ENCODE measurements at regions not wholly inside any gene's neighbourhood (a gene's known extent, or its start where the extent isn't known, plus 50 kb on each side); places are given as distances from the start of the nearest gene placed in this dataset.

- TF ChIP-seq ZFP30 (CRISPR knock-in tag; IDR thresholded peaks at IDR 0.05) = no peak
- TF ChIP-seq ESRRG (CRISPR knock-in tag; IDR thresholded peaks at IDR 0.05) = no peak
- TF ChIP-seq TOX (CRISPR knock-in tag; IDR thresholded peaks at IDR 0.05; ENCODE audit: borderline replicate concordance) = no peak
- no peak for TF ChIP-seq CREB5 (CRISPR knock-in tag; IDR thresholded peaks at IDR 0.05; ENCODE audit: low read depth)
- no peak for TF ChIP-seq OSR1 (CRISPR knock-in tag; IDR thresholded peaks at IDR 0.05)
- no peak for TF ChIP-seq ZNF8 (CRISPR knock-in tag; IDR thresholded peaks at IDR 0.05)
- TF ChIP-seq PATZ1 (CRISPR knock-in tag; IDR thresholded peaks at IDR 0.05; ENCODE audit: borderline replicate concordance) = no peak
- no peak for TF ChIP-seq ARNTL (CRISPR knock-in tag; IDR thresholded peaks at IDR 0.05; ENCODE audit: borderline replicate concordance, low read depth)
- TF ChIP-seq ZC3H10 (CRISPR knock-in tag; IDR thresholded peaks at IDR 0.05) = no peak
- no peak for TF ChIP-seq CSDC2 (CRISPR knock-in tag; IDR thresholded peaks at IDR 0.05)
- no peak for TF ChIP-seq ISL1 (CRISPR knock-in tag; IDR thresholded peaks at IDR 0.05)
- no peak for TF ChIP-seq PPARA (CRISPR knock-in tag; IDR thresholded peaks at IDR 0.05; ENCODE audit: borderline replicate concordance)
- TF ChIP-seq RARB (CRISPR knock-in tag; IDR thresholded peaks at IDR 0.05) = no peak
Observed at GRCh38 chr3:103516950-103517349, 1082.1 kb downstream of the ZPLD1 start.
